ENCODE measurements at regions not wholly inside any gene's neighbourhood (a gene's known extent, or its start where the extent isn't known, plus 50 kb on each side); places are given as distances from the start of the nearest gene placed in this dataset.

DNA sequence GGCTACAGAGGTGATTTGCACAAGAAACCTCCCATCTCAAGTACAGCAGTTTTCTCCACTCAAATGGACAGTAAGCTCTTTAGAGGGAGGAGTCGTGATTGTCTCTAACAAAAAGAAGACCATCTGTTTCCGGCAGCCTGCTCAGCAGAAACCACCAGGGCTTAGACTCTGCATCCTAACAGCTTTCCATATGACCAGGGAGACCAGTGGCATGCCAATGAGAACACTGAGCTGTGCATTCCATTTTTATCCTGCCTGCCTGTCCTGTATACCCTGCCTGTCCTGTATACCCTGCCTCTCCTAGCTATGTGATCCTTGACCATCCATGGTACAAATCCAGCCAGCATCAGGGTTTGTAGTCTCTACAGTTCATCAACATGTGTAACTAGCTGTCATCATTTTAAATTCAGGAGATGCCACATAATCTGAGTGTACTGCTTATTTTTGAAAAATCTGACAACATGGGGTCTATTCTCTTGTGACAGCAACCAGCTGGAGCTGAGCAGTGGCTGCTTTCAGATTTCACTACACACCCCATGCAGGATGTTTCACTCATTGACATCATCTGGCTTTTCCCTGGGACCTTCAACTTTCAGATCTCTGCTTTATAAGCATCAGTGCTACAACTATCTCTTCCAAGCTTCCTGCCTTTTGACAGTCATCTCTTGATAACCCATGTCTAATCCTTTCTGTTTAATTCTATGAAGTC is 50.5 kb upstream of the POU2AF2 start:
- DNase-seq, result no peak

GRCh38 chr11:111193924-111194490 is 51.5 kb upstream of the POU2AF2 start:
- no peak for DNase-seq

DNA sequence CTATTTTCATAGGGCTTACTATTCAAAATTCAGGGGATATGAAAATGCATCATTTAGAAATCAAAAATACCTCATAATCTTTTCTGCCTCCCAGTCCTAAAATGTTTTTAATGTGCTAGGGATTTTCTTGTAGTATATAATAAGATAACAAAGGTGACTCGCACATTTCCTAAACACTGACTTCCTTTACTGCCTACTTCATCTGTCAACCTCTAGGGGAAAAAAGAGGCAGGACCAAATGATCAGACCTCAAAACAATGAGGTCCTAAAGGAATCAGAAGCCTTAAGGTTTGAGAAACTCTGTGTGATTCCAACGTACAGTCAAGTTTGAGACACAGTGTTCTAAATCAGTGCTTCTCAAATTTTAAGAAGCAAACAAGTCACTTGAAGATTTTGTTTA is 56.1 kb upstream of the POU2AF2 start:
- DNase-seq, result no peak

DNA sequence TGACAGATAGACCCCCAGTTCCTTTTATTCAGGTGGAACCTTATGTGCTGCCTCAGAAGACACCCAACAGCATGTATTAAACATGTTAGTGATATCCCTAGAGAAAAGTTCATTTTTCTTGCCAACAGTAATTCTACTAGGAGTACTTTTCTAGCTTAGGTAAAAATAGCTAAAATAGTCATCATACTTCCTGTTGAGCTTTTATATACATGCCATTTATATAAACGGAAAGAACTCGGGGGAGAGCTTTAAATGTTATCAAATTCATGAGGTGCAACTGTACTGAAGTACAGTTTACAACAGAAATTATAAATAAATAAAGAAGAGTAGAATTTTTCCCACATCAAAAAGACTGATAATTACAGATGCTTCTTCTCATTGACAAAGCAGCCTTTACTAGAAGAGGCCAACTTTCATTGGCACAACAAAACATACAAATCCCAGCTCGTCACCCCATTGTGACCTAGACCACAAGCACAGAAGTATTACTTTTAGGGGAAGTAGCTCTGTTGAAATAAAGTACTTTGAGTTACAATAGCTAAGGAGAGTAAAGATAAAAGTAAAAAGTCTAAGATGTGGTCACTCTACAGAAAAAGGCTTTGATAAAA is 59.1 kb upstream of the POU2AF2 start:
- no peak for DNase-seq

- DNase-seq, result no peak
Observed at GRCh38 chr11:111185266-111185665, 60.3 kb upstream of the POU2AF2 start.

- DNase-seq, result no peak
Observed at GRCh38 chr11:111183706-111184105, 61.8 kb upstream of the POU2AF2 start.

DNA sequence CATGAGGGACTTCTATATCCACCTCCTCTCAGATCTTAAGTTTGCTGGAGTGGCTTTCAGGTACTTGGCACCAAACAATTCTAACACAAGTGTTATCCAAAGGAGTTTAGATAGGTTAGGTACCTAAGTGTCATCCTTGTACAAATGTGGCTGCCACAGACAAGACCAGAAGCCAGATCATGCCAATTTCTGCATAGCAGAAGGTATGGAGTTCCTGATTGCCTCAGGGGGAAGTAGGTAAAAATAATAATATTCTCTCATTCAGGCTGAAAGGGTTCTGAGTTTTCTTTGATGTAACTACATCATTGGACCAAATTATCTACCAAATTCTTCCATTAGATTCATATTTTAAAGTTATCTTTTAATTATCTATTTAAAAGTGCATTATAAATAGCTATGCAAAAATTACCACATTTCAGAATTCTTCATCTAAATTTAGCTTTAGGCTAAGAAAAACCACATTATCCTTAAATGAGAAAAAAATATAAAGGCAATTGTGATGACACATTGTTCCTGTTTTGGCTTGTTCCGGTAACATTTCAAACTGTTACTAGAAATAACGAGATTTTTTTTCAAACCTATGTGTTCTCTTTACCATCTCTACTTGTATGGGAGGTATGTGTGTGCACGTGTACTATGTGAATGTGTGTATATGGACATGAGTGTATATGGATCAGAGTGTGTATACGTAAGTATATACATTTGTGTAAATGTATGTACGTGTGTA is 66.2 kb upstream of the POU2AF2 start:
- no peak for DNase-seq

GRCh38 chr11:111177037-111177871 is 68.3 kb upstream of the POU2AF2 start:
- DNase-seq, result no peak

DNA sequence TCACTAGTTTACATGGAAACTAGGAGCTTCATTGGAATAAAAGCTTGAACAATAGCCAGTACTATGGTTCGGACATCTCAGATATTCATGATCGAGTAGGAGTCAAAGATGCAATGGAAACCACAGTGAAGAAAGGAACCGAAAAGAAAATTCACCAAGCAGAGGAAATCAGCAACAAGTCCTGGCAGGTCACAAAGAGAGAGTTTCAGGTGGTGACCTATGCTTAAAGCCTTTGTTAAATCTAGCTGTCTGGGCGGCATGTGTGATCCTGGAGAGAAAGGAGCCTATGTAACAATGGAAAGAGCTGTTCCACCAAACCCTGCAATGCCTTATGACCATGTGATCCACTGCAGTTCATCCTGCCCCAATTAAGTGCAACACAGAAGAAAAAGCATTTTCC is 68.9 kb upstream of the POU2AF2 start:
- DNase-seq, result no peak

GRCh38 chr11:111173221-111173620 is 72.3 kb upstream of the POU2AF2 start:
- no peak for DNase-seq

- DNase-seq, result no peak
Observed at GRCh38 chr11:111172321-111172862, 73.1 kb upstream of the POU2AF2 start.

- no peak for DNase-seq
Observed at GRCh38 chr11:111170761-111171379, 74.7 kb upstream of the POU2AF2 start.

GRCh38 chr11:111169367-111169766 is 76.2 kb upstream of the POU2AF2 start:
- DNase-seq, result no peak

- no peak for DNase-seq
Observed at GRCh38 chr11:111168871-111169270, 76.7 kb upstream of the POU2AF2 start.

GRCh38 chr11:111167666-111168065 is 77.9 kb upstream of the POU2AF2 start:
- DNase-seq, result no peak

- DNase-seq, result no peak
Observed at GRCh38 chr11:111166598-111166997, 78.9 kb upstream of the POU2AF2 start.

DNA sequence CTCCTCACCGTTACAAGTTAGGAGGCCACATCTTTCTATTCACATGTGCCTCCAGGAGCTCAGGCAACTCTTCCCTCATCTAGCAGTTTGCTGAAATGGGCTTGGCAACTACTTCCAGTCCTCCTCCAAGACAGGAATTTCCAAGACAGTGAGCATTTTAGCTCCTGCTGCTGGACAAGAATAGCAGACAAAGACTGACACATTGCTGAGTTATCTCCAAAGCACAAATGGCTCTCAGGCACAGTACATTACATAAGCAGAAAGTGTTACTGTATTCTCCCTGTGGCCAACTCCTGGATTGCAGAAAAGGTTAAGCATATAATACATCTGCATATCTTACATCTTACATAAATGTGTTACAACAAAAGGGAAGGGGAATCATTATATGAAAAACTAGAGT is 83.2 kb upstream of the POU2AF2 start:
- DNase-seq, result no peak

- no peak for DNase-seq
Observed at GRCh38 chr11:111157571-111157970, 88.0 kb upstream of the POU2AF2 start.

DNA sequence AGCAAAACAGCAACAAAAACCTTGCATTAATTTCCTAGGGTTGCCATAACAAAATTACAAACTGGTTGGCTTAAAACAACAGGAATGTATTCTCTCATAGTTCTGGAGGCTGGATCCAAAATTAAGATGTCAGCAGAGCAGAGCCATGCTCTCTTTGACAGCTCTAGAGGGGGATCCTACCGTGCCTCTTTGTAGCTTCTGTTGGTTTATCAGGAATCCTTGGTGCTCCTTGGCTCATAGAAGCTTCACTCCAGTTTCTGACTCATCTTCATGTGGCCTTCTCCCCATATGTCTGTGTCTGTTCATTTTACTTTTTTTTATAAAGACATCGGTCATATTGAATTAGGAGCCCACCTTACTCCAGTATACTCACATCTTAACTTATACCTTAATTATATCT is 90.5 kb upstream of the POU2AF2 start:
- no peak for DNase-seq

DNA sequence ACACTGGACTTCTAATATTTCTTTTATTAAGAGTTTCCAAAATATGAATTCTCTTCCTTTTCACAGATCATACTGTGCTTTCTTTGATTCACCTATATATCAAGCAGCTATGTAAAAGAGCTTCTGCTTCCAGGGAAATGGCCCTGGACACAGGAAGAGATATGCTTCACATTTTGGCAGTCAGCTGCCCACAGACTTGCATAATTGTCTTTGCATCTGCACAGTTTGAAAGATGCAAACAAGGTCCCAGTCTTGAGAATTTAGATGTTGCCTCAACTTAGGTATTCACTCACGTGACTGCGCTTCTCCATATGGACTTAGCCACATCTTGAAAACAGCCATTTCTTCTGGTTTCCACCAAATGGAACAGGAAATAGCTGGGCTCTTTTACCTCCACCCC is 92.3 kb upstream of the POU2AF2 start:
- no peak for DNase-seq

DNA sequence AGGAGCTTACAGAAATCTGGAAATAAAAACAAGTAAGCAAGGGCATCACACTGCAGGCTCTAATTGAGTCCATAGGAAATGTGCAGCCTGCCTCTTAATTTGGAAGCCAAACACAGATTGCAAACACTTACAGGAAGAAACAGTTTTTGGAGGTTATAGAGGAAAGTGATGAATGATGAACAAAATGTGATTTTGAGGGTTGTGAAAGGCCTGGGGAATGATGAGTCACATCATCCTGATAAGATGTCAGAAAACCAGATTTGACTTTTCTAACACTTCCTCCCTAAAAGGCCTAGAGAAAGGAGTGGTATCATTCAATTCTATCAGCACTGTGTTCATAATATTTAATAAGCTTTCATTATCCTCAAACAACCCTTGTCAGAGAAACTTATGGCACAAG is 96.6 kb upstream of the POU2AF2 start:
- DNase-seq, result no peak

GRCh38 chr11:111148121-111148520 is 97.4 kb upstream of the POU2AF2 start:
- no peak for DNase-seq

Measured in NCI-H1417 (cell line).